ENCODE measurements at regions not wholly inside any gene's neighbourhood (a gene's known extent, or its start where the extent isn't known, plus 50 kb on each side); places are given as distances from the start of the nearest gene placed in this dataset.

GRCh38 chr19:29324291-29324680 lies 111.3 kb upstream of the UQCRFS1 start:
- H3K4me1 ChIP-seq (ENCODE audit: control insufficient read depth, insufficient read depth, low read length, poor library complexity, severe bottlenecking): no peaks in the 10 kb centered on the region
- H3K4me3 ChIP-seq (ENCODE audit: low read depth, low read length): no peak overlapping the region
- Mint-ChIP-seq H3K36me3 (no peaks in the 10 kb centered on the region), H3K9me3 (peaks cover 0 to 6% (median 4%) of the 10 kb centered on the region in 7 donors), H3K4me1 (peaks cover 0 to 2% (median 0%) of the 10 kb centered on the region in 4 donors), H3K27me3 (peaks cover 10% of the 10 kb centered on the region), H3K4me3 (no peak overlapping the region), H3K27ac (no peak overlapping the region)
- H3K27ac ChIP-seq (ENCODE audit: insufficient read depth, low read length, poor library complexity, severe bottlenecking): no peak overlapping the region
- no peaks in the 10 kb centered on the region for H3K9me3 ChIP-seq (ENCODE audit: control insufficient read depth in 2 of 2, low read length in 2 of 2)
- H3K27me3 ChIP-seq (ENCODE audit: control insufficient read depth, insufficient read depth, low read length): no peaks in the 10 kb centered on the region
- no peak for DNase-seq
- no peak for ATAC-seq (ENCODE audit: low read depth in 2 of 2)
- no peaks in the 10 kb centered on the region for H3K36me3 ChIP-seq (ENCODE audit: control insufficient read depth, insufficient read depth, low read length)

GRCh38 chr19:29324717-29325116 lies 111.8 kb upstream of the UQCRFS1 start:
- peaks cover 10% of the 10 kb centered on the region for H3K27me3 Mint-ChIP-seq
- Histone ChIP-seq H3K27me3 (ENCODE audit: control insufficient read depth, insufficient read depth, low read length) (no peaks in the 10 kb centered on the region), H3K9me3 (ENCODE audit: control insufficient read depth in 2 of 2, low read length in 2 of 2) (no peaks in the 10 kb centered on the region), H3K4me1 (ENCODE audit: control insufficient read depth, insufficient read depth, low read length, poor library complexity, severe bottlenecking) (no peaks in the 10 kb centered on the region), H3K36me3 (ENCODE audit: control insufficient read depth, insufficient read depth, low read length) (no peaks in the 10 kb centered on the region), H3K4me3 (ENCODE audit: low read depth, low read length) (no peak overlapping the region), H3K27ac (ENCODE audit: insufficient read depth, low read length, poor library complexity, severe bottlenecking) (no peak overlapping the region)
- H3K9me3 Mint-ChIP-seq: peaks cover 0 to 6% (median 4%) of the 10 kb centered on the region in 7 donors
- no peak overlapping the region for H3K4me3 Mint-ChIP-seq
- ATAC-seq (ENCODE audit: low read depth in 2 of 2) (no peak), DNase-seq (no peak)
- peaks cover 0 to 2% (median 0%) of the 10 kb centered on the region in 4 donors for H3K4me1 Mint-ChIP-seq
- no peaks in the 10 kb centered on the region for H3K36me3 Mint-ChIP-seq
- no peak overlapping the region for H3K27ac Mint-ChIP-seq

- peaks cover 0 to 2% (median 0%) of the 10 kb centered on the region in 4 donors for H3K4me1 Mint-ChIP-seq
- no peaks in the 10 kb centered on the region for H3K9me3 ChIP-seq (ENCODE audit: control insufficient read depth in 2 of 2, low read length in 2 of 2)
- ATAC-seq (ENCODE audit: low read depth in 2 of 2): no peak
These were observed 112.5 kb upstream of the UQCRFS1 start for GRCh38 chr19:29325241-29325975.

GRCh38 chr19:29326351-29326750 lies 113.4 kb upstream of the UQCRFS1 start:
- H3K4me3 ChIP-seq (ENCODE audit: low read depth, low read length): no peak overlapping the region
- H3K27me3 Mint-ChIP-seq: peaks cover 8% of the 10 kb centered on the region

More at GRCh38 chr19:29325241-29325975, 112.5 kb upstream of the UQCRFS1 start:
- H3K9me3 Mint-ChIP-seq: peaks cover 0 to 6% (median 4%) of the 10 kb centered on the region in 7 donors
- Histone ChIP-seq H3K27ac (ENCODE audit: insufficient read depth, low read length, poor library complexity, severe bottlenecking) (no peak overlapping the region), H3K36me3 (ENCODE audit: control insufficient read depth, insufficient read depth, low read length) (no peaks in the 10 kb centered on the region), H3K4me1 (ENCODE audit: control insufficient read depth, insufficient read depth, low read length, poor library complexity, severe bottlenecking) (no peaks in the 10 kb centered on the region), H3K4me3 (ENCODE audit: low read depth, low read length) (no peak overlapping the region), H3K27me3 (ENCODE audit: control insufficient read depth, insufficient read depth, low read length) (no peaks in the 10 kb centered on the region)
- peaks cover 9% of the 10 kb centered on the region for H3K27me3 Mint-ChIP-seq
- no peak for DNase-seq
- no peak overlapping the region for H3K27ac Mint-ChIP-seq
- no peak overlapping the region for H3K4me3 Mint-ChIP-seq
- H3K36me3 Mint-ChIP-seq: no peaks in the 10 kb centered on the region

GRCh38 chr19:29326849-29327840 lies 114.2 kb upstream of the UQCRFS1 start:
- peaks cover 0 to 9% (median 4%) of the 10 kb centered on the region in 7 donors for H3K9me3 Mint-ChIP-seq

More at GRCh38 chr19:29326351-29326750, 113.4 kb upstream of the UQCRFS1 start:
- no peak overlapping the region for H3K27ac Mint-ChIP-seq
- DNase-seq (no peak), ATAC-seq (ENCODE audit: low read depth in 2 of 2) (no peak)
- H3K4me1 ChIP-seq (ENCODE audit: control insufficient read depth, insufficient read depth, low read length, poor library complexity, severe bottlenecking): no peaks in the 10 kb centered on the region
- no peak overlapping the region for H3K27ac ChIP-seq (ENCODE audit: insufficient read depth, low read length, poor library complexity, severe bottlenecking)
- H3K4me1 Mint-ChIP-seq: peaks cover 0 to 2% (median 0%) of the 10 kb centered on the region in 4 donors
- no peaks in the 10 kb centered on the region for H3K36me3 ChIP-seq (ENCODE audit: control insufficient read depth, insufficient read depth, low read length)
- no peak overlapping the region for H3K4me3 Mint-ChIP-seq
- H3K9me3 Mint-ChIP-seq: peaks cover 0 to 9% (median 4%) of the 10 kb centered on the region in 7 donors
- H3K9me3 ChIP-seq (ENCODE audit: control insufficient read depth in 2 of 2, low read length in 2 of 2): no peaks in the 10 kb centered on the region
- H3K36me3 Mint-ChIP-seq: no peaks in the 10 kb centered on the region
- no peaks in the 10 kb centered on the region for H3K27me3 ChIP-seq (ENCODE audit: control insufficient read depth, insufficient read depth, low read length)

GRCh38 chr19:29328586-29328985 lies 115.6 kb upstream of the UQCRFS1 start:
- H3K36me3 ChIP-seq (ENCODE audit: control insufficient read depth, insufficient read depth, low read length): no peaks in the 10 kb centered on the region
- H3K4me3 Mint-ChIP-seq: no peak overlapping the region

More at GRCh38 chr19:29326849-29327840, 114.2 kb upstream of the UQCRFS1 start:
- H3K9me3 ChIP-seq (ENCODE audit: control insufficient read depth in 2 of 2, low read length in 2 of 2): no peaks in the 10 kb centered on the region
- no peaks in the 10 kb centered on the region for H3K4me1 ChIP-seq (ENCODE audit: control insufficient read depth, insufficient read depth, low read length, poor library complexity, severe bottlenecking)
- peaks cover 0 to 2% (median 0%) of the 10 kb centered on the region in 4 donors for H3K4me1 Mint-ChIP-seq
- no peaks in the 10 kb centered on the region for H3K36me3 ChIP-seq (ENCODE audit: control insufficient read depth, insufficient read depth, low read length)
- H3K27ac Mint-ChIP-seq: no peak overlapping the region
- DNase-seq (no peak), ATAC-seq (ENCODE audit: low read depth in 2 of 2) (no peak)
- H3K27me3 ChIP-seq (ENCODE audit: control insufficient read depth, insufficient read depth, low read length): no peaks in the 10 kb centered on the region
- H3K27ac ChIP-seq (ENCODE audit: insufficient read depth, low read length, poor library complexity, severe bottlenecking): no peak overlapping the region
- H3K27me3 Mint-ChIP-seq: peaks cover 8% of the 10 kb centered on the region
- H3K4me3 ChIP-seq (ENCODE audit: low read depth, low read length): no peak overlapping the region
- no peak overlapping the region for H3K4me3 Mint-ChIP-seq
- H3K36me3 Mint-ChIP-seq: no peaks in the 10 kb centered on the region

GRCh38 chr19:29329460-29330134 lies 116.6 kb upstream of the UQCRFS1 start:
- Mint-ChIP-seq H3K4me1 (peaks cover 0 to 2% (median 0%) of the 10 kb centered on the region in 4 donors), H3K36me3 (no peaks in the 10 kb centered on the region), H3K27me3 (peaks cover 4% of the 10 kb centered on the region), H3K4me3 (no peak overlapping the region), H3K9me3 (peaks cover 0 to 9% (median 4%) of the 10 kb centered on the region in 7 donors), H3K27ac (no peak overlapping the region)
- Histone ChIP-seq H3K36me3 (ENCODE audit: control insufficient read depth, insufficient read depth, low read length) (no peaks in the 10 kb centered on the region), H3K4me3 (ENCODE audit: low read depth, low read length) (no peak overlapping the region), H3K4me1 (ENCODE audit: control insufficient read depth, insufficient read depth, low read length, poor library complexity, severe bottlenecking) (no peaks in the 10 kb centered on the region), H3K27ac (ENCODE audit: insufficient read depth, low read length, poor library complexity, severe bottlenecking) (no peak overlapping the region), H3K9me3 (ENCODE audit: control insufficient read depth in 2 of 2, low read length in 2 of 2) (no peaks in the 10 kb centered on the region), H3K27me3 (ENCODE audit: control insufficient read depth, insufficient read depth, low read length) (no peaks in the 10 kb centered on the region)
- no peak for ATAC-seq (ENCODE audit: low read depth in 2 of 2)
- DNase-seq: no peak

More at GRCh38 chr19:29328586-29328985, 115.6 kb upstream of the UQCRFS1 start:
- Mint-ChIP-seq H3K4me1 (peaks cover 0 to 2% (median 0%) of the 10 kb centered on the region in 4 donors), H3K27ac (no peak overlapping the region), H3K9me3 (peaks cover 0 to 9% (median 4%) of the 10 kb centered on the region in 7 donors), H3K36me3 (no peaks in the 10 kb centered on the region), H3K27me3 (peaks cover 4% of the 10 kb centered on the region)
- Histone ChIP-seq H3K27me3 (ENCODE audit: control insufficient read depth, insufficient read depth, low read length) (no peaks in the 10 kb centered on the region), H3K9me3 (ENCODE audit: control insufficient read depth in 2 of 2, low read length in 2 of 2) (no peaks in the 10 kb centered on the region), H3K4me3 (ENCODE audit: low read depth, low read length) (no peak overlapping the region), H3K27ac (ENCODE audit: insufficient read depth, low read length, poor library complexity, severe bottlenecking) (no peak overlapping the region), H3K4me1 (ENCODE audit: control insufficient read depth, insufficient read depth, low read length, poor library complexity, severe bottlenecking) (no peaks in the 10 kb centered on the region)
- ATAC-seq (ENCODE audit: low read depth in 2 of 2): no peak
- DNase-seq: no peak

All from CD4-positive, CD25-positive, alpha-beta regulatory T cell (primary cell).